SK-N-SH treated with all-trans-retinoic acid at 6 μM for 48 hours (cell line): ENCODE measurements at regions not wholly inside any gene's neighbourhood (a gene's known extent, or its start where the extent isn't known, plus 50 kb on each side); places are given as distances from the start of the nearest gene placed in this dataset.

Experiments
- ISL1 ChIP-seq: fragments of 250-450 bp; sonication (Bioruptor Pico); IDR thresholded peaks from 2 replicates; pipeline ENCODE4 v2.1.2; 2022; ENCODE audit warnings: mild to moderate bottlenecking, moderate library complexity
- PATZ1 ChIP-seq: fragments of 250-450 bp; sonication (Bioruptor Pico); IDR thresholded peaks from 2 replicates; pipeline ENCODE4 v1.8.0; 2020; ENCODE audit warnings: mild to moderate bottlenecking, moderate library complexity, borderline replicate concordance
- RARB ChIP-seq: fragments of 250-450 bp; sonication (Bioruptor Pico); IDR thresholded peaks from 2 replicates; pipeline ENCODE4 v1.8.0; 2021; ENCODE audit warnings: mild to moderate bottlenecking, moderate library complexity
- TOX ChIP-seq: fragments of 250-450 bp; sonication (Bioruptor Pico); IDR thresholded peaks from 2 replicates; pipeline ENCODE4 v1.8.0; 2021; ENCODE audit warnings: mild to moderate bottlenecking, moderate library complexity, borderline replicate concordance
- ZFP30 ChIP-seq: fragments of 450-650 bp; formaldehyde crosslinking; IDR thresholded peaks from 2 replicates; pipeline ENCODE4 v1.5.0; 2022; ENCODE audit warnings: mild to moderate bottlenecking, moderate library complexity
- TF ChIP-seq, protein P1 (sequence below): fragments of 250-450 bp; sonication (Bioruptor Pico); IDR thresholded peaks from 2 replicates; pipeline ENCODE4 v1.5.1; 2021; ENCODE audit warnings: mild to moderate bottlenecking, moderate library complexity

DNA sequence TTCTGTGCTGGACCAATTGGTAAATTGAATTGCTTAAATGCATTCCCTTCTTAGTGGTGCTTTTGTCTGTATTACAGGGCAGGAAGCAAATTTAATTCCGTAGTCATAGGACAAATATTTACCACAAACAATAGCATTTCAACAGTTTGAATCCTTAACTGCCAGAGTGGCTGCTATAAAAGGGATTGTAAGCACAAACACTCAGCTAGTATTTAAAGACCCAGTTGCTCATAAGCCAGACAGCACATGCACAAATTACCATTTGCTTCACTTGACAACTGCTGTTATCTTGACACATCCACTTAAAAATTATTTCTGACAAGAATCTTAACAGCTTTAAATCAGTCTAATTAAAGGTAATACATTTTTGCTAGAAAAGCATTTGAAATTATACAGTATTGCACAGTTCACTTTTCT lies 490.2 kb upstream of the ADAMTS9 start:
- TF ChIP-seq ISL1 (CRISPR knock-in tag): peak; percentile 53
- TF ChIP-seq, protein P1, sequence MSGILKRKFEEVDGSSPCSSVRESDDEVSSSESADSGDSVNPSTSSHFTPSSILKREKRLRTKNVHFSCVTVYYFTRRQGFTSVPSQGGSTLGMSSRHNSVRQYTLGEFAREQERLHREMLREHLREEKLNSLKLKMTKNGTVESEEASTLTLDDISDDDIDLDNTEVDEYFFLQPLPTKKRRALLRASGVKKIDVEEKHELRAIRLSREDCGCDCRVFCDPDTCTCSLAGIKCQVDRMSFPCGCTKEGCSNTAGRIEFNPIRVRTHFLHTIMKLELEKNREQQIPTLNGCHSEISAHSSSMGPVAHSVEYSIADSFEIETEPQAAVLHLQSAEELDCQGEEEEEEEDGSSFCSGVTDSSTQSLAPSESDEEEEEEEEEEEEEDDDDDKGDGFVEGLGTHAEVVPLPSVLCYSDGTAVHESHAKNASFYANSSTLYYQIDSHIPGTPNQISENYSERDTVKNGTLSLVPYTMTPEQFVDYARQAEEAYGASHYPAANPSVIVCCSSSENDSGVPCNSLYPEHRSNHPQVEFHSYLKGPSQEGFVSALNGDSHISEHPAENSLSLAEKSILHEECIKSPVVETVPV (CRISPR knock-in tag): no peak
- no peak for TF ChIP-seq RARB
- TF ChIP-seq TOX (CRISPR knock-in tag): no peak
- TF ChIP-seq PATZ1 (CRISPR knock-in tag): no peak
- TF ChIP-seq ZFP30 (CRISPR knock-in tag): no peak
